MM.1S (cell line): ENCODE measurements at regions not wholly inside any gene's neighbourhood (a gene's known extent, or its start where the extent isn't known, plus 50 kb on each side); places are given as distances from the start of the nearest gene placed in this dataset.

Experiments used
- DNase-seq: peaks from one replicate; pipeline ENCODE4 v3.0.0-alpha.2; 2015
- H2AFZ ChIP-seq: fragments of 300-600 bp; sonication (generic); 2 replicates; pipeline ENCODE4 v1.6.0; 2016; ENCODE audit warnings: antibody characterized with exemption, low read length
- H3F3A ChIP-seq: fragments of 300-600 bp; sonication (generic); 2 replicates; pipeline ENCODE4 v1.6.1; 2016; ENCODE audit warnings: mild to moderate bottlenecking, antibody characterized with exemption, low read length, moderate library complexity, mixed read lengths; ENCODE audit not compliant: insufficient read depth
- H3K27ac ChIP-seq: fragments of 300-600 bp; sonication (generic); 2 replicates; pipeline ENCODE4 v1.5.1; 2016; ENCODE audit warnings: mild to moderate bottlenecking, low read length
- H3K27me3 ChIP-seq: fragments of 300-600 bp; sonication (generic); replicated peaks from 2 replicates; pipeline ENCODE4 v1.6.0; 2016; ENCODE audit warnings: low read length; ENCODE audit not compliant: insufficient read depth
- H3K36me3 ChIP-seq: fragments of 300-600 bp; sonication (generic); replicated peaks from 2 replicates; pipeline ENCODE4 v1.6.1; 2016; ENCODE audit warnings: mild to moderate bottlenecking, low read length, mixed read lengths; ENCODE audit not compliant: insufficient read depth
- H3K4me1 ChIP-seq: fragments of 300-600 bp; sonication (generic); 2 replicates; pipeline ENCODE4 v1.6.1; 2016; ENCODE audit warnings: low read length, mixed read lengths
- H3K4me2 ChIP-seq: fragments of 300-600 bp; sonication (generic); 2 replicates; pipeline ENCODE4 v1.6.0; 2016; ENCODE audit warnings: low read depth, low read length
- H3K4me3 ChIP-seq: fragments of 300-600 bp; sonication (generic); 2 replicates; pipeline ENCODE4 v1.5.1; 2016; ENCODE audit warnings: low read length, mixed read lengths
- H3K79me2 ChIP-seq: fragments of 300-600 bp; sonication (generic); 2 replicates; pipeline ENCODE4 v1.6.1; 2016; ENCODE audit warnings: mixed run types, low read length, mixed read lengths
- H3K9ac ChIP-seq: fragments of 300-600 bp; sonication (generic); 2 replicates; pipeline ENCODE4 v1.6.1; 2016; ENCODE audit warnings: low read length, mixed read lengths
- H3K9me2 ChIP-seq: fragments of 300-600 bp; sonication (generic); replicated peaks from 2 replicates; pipeline ENCODE4 v1.6.1; 2016; ENCODE audit warnings: mild to moderate bottlenecking, low read length, mixed read lengths; ENCODE audit not compliant: insufficient read depth
- H3K9me3 ChIP-seq: fragments of 300-600 bp; sonication (generic); replicated peaks from 2 replicates; pipeline ENCODE4 v1.6.1; 2016; ENCODE audit warnings: mild to moderate bottlenecking, low read length, mixed read lengths; ENCODE audit not compliant: insufficient read depth
- H4K20me1 ChIP-seq: fragments of 300-600 bp; sonication (generic); 2 replicates; pipeline ENCODE4 v1.6.1; 2016; ENCODE audit warnings: mild to moderate bottlenecking, low read length, moderate library complexity, mixed read lengths; ENCODE audit not compliant: insufficient read depth
- EZH2 ChIP-seq: fragments of 300-600 bp; sonication (generic); optimal IDR thresholded peaks from 2 replicates; pipeline ENCODE3; 2017; ENCODE audit warnings: low read depth, mild to moderate bottlenecking, antibody characterized with exemption, low read length, mixed read lengths
- EZH2phosphoT487 ChIP-seq: fragments of 300-600 bp; sonication (generic); IDR thresholded peaks from 2 replicates; pipeline ENCODE4 v1.6.1; 2018; ENCODE audit warnings: antibody characterized with exemption, low read length
- TF ChIP-seq, protein P1 (sequence below): fragments of 300-600 bp; sonication (generic); IDR thresholded peaks from 2 replicates; pipeline ENCODE4 v1.5.1; 2016; ENCODE audit warnings: antibody characterized with exemption, low read length, mixed read lengths

DNA sequence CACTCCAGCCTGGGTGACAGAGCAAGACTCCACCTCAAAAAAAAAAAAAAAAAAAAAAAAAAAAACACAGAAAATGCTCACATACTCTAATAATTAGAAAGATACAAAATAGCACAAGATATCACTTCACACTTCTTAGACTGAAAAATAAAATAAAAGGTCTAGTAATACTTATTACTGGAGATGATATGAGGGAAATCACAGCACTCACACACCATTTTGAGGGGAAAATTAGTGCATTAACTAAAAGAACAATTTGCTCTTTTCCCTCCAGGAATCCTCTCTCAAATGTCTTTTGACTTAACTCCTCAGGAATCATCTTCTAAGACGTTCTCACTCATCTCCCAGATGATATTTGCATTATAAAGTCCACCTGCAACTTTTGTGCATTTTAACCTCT is 697.9 kb upstream of the SOX9 start:
- no peak for DNase-seq
- H3K36me3 ChIP-seq: no peaks in the 10 kb centered on the region
- H3K4me3 ChIP-seq: no peak overlapping the region
- no peaks in the 10 kb centered on the region for H3K4me1 ChIP-seq
- peaks cover 3% of the 10 kb centered on the region; the same call in 1 of the 2 replicates for H3F3A ChIP-seq
- no peaks in the 10 kb centered on the region for H3K27me3 ChIP-seq
- no peak overlapping the region for H2AFZ ChIP-seq
- H3K9me3 ChIP-seq: no peaks in the 10 kb centered on the region
- H4K20me1 ChIP-seq: no peaks in the 10 kb centered on the region
- H3K9ac ChIP-seq: no peak overlapping the region
- no peaks in the 10 kb centered on the region for H3K79me2 ChIP-seq
- H3K9me2 ChIP-seq: no peaks in the 10 kb centered on the region
- no peak overlapping the region for H3K27ac ChIP-seq
- no peak overlapping the region for H3K4me2 ChIP-seq
- TF ChIP-seq, protein P1, sequence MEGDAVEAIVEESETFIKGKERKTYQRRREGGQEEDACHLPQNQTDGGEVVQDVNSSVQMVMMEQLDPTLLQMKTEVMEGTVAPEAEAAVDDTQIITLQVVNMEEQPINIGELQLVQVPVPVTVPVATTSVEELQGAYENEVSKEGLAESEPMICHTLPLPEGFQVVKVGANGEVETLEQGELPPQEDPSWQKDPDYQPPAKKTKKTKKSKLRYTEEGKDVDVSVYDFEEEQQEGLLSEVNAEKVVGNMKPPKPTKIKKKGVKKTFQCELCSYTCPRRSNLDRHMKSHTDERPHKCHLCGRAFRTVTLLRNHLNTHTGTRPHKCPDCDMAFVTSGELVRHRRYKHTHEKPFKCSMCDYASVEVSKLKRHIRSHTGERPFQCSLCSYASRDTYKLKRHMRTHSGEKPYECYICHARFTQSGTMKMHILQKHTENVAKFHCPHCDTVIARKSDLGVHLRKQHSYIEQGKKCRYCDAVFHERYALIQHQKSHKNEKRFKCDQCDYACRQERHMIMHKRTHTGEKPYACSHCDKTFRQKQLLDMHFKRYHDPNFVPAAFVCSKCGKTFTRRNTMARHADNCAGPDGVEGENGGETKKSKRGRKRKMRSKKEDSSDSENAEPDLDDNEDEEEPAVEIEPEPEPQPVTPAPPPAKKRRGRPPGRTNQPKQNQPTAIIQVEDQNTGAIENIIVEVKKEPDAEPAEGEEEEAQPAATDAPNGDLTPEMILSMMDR: no peak
- TF ChIP-seq EZH2: no peak
- no peak for TF ChIP-seq EZH2phosphoT487

- TF ChIP-seq, protein P1: no peak
- TF ChIP-seq EZH2phosphoT487: no peak
- no peak for TF ChIP-seq EZH2
- H3K4me2 ChIP-seq: peak overlapping the region; percentile 35; the same call in 1 of the 2 replicates
These were observed 696.8 kb upstream of the SOX9 start for GRCh38 chr17:71423871-71424546.

DNA sequence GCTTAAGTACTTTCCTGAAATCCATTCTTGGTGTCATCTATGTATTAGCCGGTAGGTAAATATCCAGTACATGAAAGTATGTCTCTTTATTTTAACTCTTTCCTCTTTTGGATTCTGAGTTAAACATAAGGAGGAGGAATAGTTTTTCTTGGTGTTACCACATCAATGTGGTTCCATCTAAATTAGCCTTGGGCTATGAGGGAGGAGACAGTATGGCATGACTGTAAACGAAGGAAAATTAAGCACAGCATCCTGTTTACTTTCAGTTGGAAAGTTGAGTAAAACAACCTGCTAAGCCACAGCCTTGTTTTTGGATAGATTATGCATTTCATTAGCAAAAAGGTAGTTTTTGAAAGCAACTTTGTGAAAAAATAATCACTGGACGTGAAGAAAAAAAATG is 693.0 kb upstream of the SOX9 start:
- no peaks in the 10 kb centered on the region for H3K36me3 ChIP-seq
- TF ChIP-seq, protein P1: no peak
- TF ChIP-seq EZH2phosphoT487 (no peak), EZH2 (no peak)
- no peak overlapping the region for H2AFZ ChIP-seq
- H3K9me2 ChIP-seq: no peaks in the 10 kb centered on the region
- H3K4me3 ChIP-seq: no peak overlapping the region
- H3K9me3 ChIP-seq: no peaks in the 10 kb centered on the region
- no peaks in the 10 kb centered on the region for H3K79me2 ChIP-seq
- H3K4me2 ChIP-seq: no peak overlapping the region
- DNase-seq: no peak
- no peak overlapping the region for H3K27ac ChIP-seq
- H3F3A ChIP-seq: peaks cover 3% of the 10 kb centered on the region; the same call in 1 of the 2 replicates
- H3K9ac ChIP-seq: no peak overlapping the region
- no peaks in the 10 kb centered on the region for H3K4me1 ChIP-seq
- no peaks in the 10 kb centered on the region for H3K27me3 ChIP-seq
- H4K20me1 ChIP-seq: no peaks in the 10 kb centered on the region

More at GRCh38 chr17:71423871-71424546, 696.8 kb upstream of the SOX9 start:
- no peaks in the 10 kb centered on the region for H3K27me3 ChIP-seq
- no peaks in the 10 kb centered on the region for H3K36me3 ChIP-seq
- DNase-seq: peak; percentile 21
- no peaks in the 10 kb centered on the region for H4K20me1 ChIP-seq
- no peaks in the 10 kb centered on the region for H3K9me2 ChIP-seq
- no peaks in the 10 kb centered on the region for H3K79me2 ChIP-seq
- no peak overlapping the region for H3K4me3 ChIP-seq
- H3F3A ChIP-seq: peaks cover 3% of the 10 kb centered on the region; the same call in 1 of the 2 replicates
- H3K27ac ChIP-seq: no peak overlapping the region
- H2AFZ ChIP-seq: no peak overlapping the region
- no peak overlapping the region for H3K9ac ChIP-seq
- H3K4me1 ChIP-seq: no peaks in the 10 kb centered on the region
- H3K9me3 ChIP-seq: no peaks in the 10 kb centered on the region
